ENCODE measurements at regions not wholly inside any gene's neighbourhood (a gene's known extent, or its start where the extent isn't known, plus 50 kb on each side); places are given as distances from the start of the nearest gene placed in this dataset.
A peak's percentile ranks its signal among the peaks of the same experiment; 100 is the strongest.

DNA sequence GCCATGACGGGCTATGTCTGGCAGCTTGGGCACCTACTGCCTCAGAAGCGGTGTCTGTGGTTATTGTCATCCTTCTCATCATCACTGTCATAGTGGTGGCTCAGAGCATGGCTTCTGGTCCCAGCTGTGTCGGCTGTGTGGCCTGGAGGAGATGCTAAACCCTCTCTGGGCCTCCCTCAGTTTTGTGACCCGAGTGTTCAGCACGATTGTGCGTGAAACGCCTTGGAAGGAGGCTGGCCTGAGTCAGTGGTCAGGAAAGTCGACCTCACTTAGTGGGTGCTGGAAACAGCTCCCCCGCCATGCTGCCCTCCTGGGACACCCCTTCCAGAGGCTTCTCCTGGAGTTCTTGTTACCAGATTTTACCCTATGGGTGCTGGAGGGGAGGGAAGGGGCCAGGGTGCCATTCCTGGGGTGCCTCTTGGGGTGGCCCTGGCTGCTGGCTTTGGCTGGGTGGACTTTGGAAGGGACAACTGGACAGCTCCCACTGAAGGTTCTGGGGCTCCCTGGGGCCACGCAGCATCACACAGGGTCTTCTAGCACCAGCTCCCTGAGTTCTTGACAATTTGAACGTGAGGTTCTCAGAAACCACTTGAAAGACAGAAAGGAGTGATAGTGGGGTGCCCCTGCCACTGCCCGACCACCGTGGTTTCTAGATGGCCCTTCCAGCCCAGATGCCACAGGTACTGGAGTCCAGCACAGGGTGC is 226.5 kb upstream of the GSE1 start:
- Histone ChIP-seq H3K36me3 (ENCODE audit: control insufficient read depth, insufficient read depth, low read length) (peaks cover 2% of the 10 kb centered on the region; the same call in 1 of the 2 replicates), H2BK120ac (ENCODE audit: low read depth, low read length) (no peak overlapping the region), H3K4me2 (ENCODE audit: low read depth, low read length) (no peak overlapping the region), H2AK5ac (ENCODE audit: low read depth, low read length) (no peak overlapping the region), H2AK9ac (replicated peaks; ENCODE audit: low read depth, low read length, poor library complexity) (no peak overlapping the region), H2AFZ (replicated peaks; ENCODE audit: low read length, poor library complexity) (peak overlapping the region; percentile 9), H3K4ac (ENCODE audit: low read depth, low read length) (no peak overlapping the region), H3K27me3 (ENCODE audit: control insufficient read depth, insufficient read depth, low read length) (no peaks in the 10 kb centered on the region), H4K20me1 (ENCODE audit: insufficient read depth, low read length) (peaks cover 63% of the 10 kb centered on the region), H3K27ac (ENCODE audit: insufficient read depth, low read length) (no peak overlapping the region), H4K91ac (ENCODE audit: insufficient read depth, low read depth, low read length) (no peak overlapping the region), H3K4me3 (ENCODE audit: insufficient read depth, low read depth, low read length) (no peak overlapping the region), H3K9me3 (ENCODE audit: control insufficient read depth, insufficient read depth, low read length) (no peaks in the 10 kb centered on the region), H3K23ac (ENCODE audit: low read depth, low read length) (no peak overlapping the region; the same call in 1 of the 2 replicates), H3K9me1 (ENCODE audit: insufficient read depth, low read length) (peaks cover 17% of the 10 kb centered on the region), H3K79me1 (ENCODE audit: low read depth in 1 of 2, low read length in 2 of 2) (peaks cover 35 to 52% of the 10 kb centered on the region in 2 experiments; a peak in 3 of 4 replicates), H3K4me1 (ENCODE audit: control insufficient read depth, insufficient read depth, low read length) (peaks cover 18% of the 10 kb centered on the region), H2BK5ac (ENCODE audit: low read depth, low read length, poor library complexity, severe bottlenecking) (no peak overlapping the region), H2BK20ac (ENCODE audit: low read depth, low read length) (no peak overlapping the region; the same call in 1 of the 2 replicates), H3K9ac (ENCODE audit: low read depth, low read length) (no peak overlapping the region), H4K8ac (ENCODE audit: low read depth in 2 of 2, low read length in 2 of 2) (no peak overlapping the region), H2BK15ac (ENCODE audit: low read depth, low read length) (no peak overlapping the region), H3K18ac (ENCODE audit: low read depth, low read length) (no peak overlapping the region), H4K5ac (ENCODE audit: low read depth, low read length) (no peak overlapping the region), H3K14ac (replicated peaks; ENCODE audit: low read depth, low read length) (no peak overlapping the region), H3K56ac (ENCODE audit: extremely low read depth, insufficient read depth, low read length) (no peak overlapping the region)
- no peak for TF ChIP-seq POLR2A (IDR thresholded peaks at IDR 0.05; ENCODE audit: low read depth, low read length)
- TF ChIP-seq, protein P1, sequence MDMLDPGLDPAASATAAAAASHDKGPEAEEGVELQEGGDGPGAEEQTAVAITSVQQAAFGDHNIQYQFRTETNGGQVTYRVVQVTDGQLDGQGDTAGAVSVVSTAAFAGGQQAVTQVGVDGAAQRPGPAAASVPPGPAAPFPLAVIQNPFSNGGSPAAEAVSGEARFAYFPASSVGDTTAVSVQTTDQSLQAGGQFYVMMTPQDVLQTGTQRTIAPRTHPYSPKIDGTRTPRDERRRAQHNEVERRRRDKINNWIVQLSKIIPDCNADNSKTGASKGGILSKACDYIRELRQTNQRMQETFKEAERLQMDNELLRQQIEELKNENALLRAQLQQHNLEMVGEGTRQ (IDR thresholded peaks at IDR 0.05; ENCODE audit: low read depth, low read length): no peak
- no peak for TF ChIP-seq RCOR1 (IDR thresholded peaks at IDR 0.05; ENCODE audit: insufficient replicate concordance, low read length)
- no peak for TF ChIP-seq RAD21 (IDR thresholded peaks at IDR 0.05; ENCODE audit: low read length)
- TF ChIP-seq MAFK (IDR thresholded peaks at IDR 0.05; ENCODE audit: low read depth, low read length): no peak
- no peak for TF ChIP-seq MAZ (IDR thresholded peaks at IDR 0.05; ENCODE audit: borderline replicate concordance, low read depth, low read length)
- TF ChIP-seq CHD1 (IDR thresholded peaks at IDR 0.05; ENCODE audit: low read depth, low read length): no peak
- no peak for TF ChIP-seq SMC3 (IDR thresholded peaks at IDR 0.05; ENCODE audit: low read depth, low read length)
- TF ChIP-seq NFE2L2 (IDR thresholded peaks at IDR 0.05; ENCODE audit: low read depth, low read length): no peak
- no peak for TF ChIP-seq FOS (IDR thresholded peaks at IDR 0.05; ENCODE audit: low read depth, low read length)
- no peak for TF ChIP-seq RFX5 (IDR thresholded peaks at IDR 0.05; ENCODE audit: low read depth, low read length)
- TF ChIP-seq MXI1 (IDR thresholded peaks at IDR 0.05; ENCODE audit: borderline replicate concordance, low read depth, low read length): no peak
- no peak for TF ChIP-seq CEBPB (IDR thresholded peaks at IDR 0.05; ENCODE audit: low read depth, low read length)
- TF ChIP-seq, protein P2, sequence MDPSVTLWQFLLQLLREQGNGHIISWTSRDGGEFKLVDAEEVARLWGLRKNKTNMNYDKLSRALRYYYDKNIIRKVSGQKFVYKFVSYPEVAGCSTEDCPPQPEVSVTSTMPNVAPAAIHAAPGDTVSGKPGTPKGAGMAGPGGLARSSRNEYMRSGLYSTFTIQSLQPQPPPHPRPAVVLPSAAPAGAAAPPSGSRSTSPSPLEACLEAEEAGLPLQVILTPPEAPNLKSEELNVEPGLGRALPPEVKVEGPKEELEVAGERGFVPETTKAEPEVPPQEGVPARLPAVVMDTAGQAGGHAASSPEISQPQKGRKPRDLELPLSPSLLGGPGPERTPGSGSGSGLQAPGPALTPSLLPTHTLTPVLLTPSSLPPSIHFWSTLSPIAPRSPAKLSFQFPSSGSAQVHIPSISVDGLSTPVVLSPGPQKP (IDR thresholded peaks at IDR 0.05; ENCODE audit: borderline replicate concordance, low read depth, low read length): no peak
- TF ChIP-seq CTCF (conservative IDR thresholded peaks at IDR 0.05; ENCODE audit: low read depth, low read length): no peak
- no peak for TF ChIP-seq BHLHE40 (IDR thresholded peaks at IDR 0.05; ENCODE audit: low read depth, low read length)
- ChIA-PET CTCF (no interaction called here), POLR2A (ENCODE audit: unreplicated experiment) (no interaction called here)
- intact Hi-C loops (cut with micrococcal nuclease) (no loop called here), in situ Hi-C loops (cut with MboI; ENCODE audit: low sequenced_read_pairs) (no loop called here), dilution Hi-C loops (cut with HindIII; ENCODE audit: low sequenced_read_pairs, unreplicated experiment) (no loop called here)
- 93% methylated on average over 7 of the region's 13 CpGs; no CpG with 5 or more reads in 1 of the 2 experiments for WGBS, 2 experiments (ENCODE audit: extremely low coverage in 2 of 2, insufficient read length in 1 of 2)
- DNase-seq (no peak), ATAC-seq (ENCODE audit: low read depth) (no peak)
- no TSS peak for BruUV-seq (replicated peaks)

Measured in IMR-90 (cell line).